ENCODE measurements at regions not wholly inside any gene's neighbourhood (a gene's known extent, or its start where the extent isn't known, plus 50 kb on each side); places are given as distances from the start of the nearest gene placed in this dataset.

DNA sequence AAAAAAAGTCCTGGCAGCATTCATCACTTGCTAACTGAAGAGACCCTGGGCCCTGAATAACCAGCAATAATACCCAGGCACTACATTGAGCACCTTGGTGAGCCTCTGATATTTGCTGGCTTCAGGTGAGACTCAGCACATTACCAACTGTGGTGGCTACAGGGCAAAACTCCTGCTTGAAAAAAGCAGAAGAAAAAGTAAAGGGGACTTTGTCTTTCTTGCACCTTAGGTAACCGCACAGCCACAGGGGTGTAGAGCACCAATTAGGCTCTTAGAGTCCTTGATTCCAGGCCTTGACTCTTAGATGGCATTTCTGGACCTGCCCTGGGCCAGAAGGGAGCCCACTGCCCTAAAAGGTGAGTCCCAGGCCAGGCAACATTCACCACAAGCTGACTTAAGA, 269.5 kb downstream of the AUH start:
- no peak overlapping the region for H3K27ac Mint-ChIP-seq
- Histone ChIP-seq H3K4me1 (ENCODE audit: control insufficient read depth in 1 of 2, extremely low read depth in 1 of 2, insufficient read depth in 2 of 2, low read length in 2 of 2) (no peaks in the 10 kb centered on the region), H3K9me3 (no peaks in the 10 kb centered on the region), H3K27ac (ENCODE audit: low read length) (no peak overlapping the region), H3K36me3 (ENCODE audit: control insufficient read depth in 2 of 2, extremely low read depth in 1 of 2, insufficient read depth in 1 of 2, low read length in 1 of 2) (no peaks in the 10 kb centered on the region), H3K4me3 (ENCODE audit: control insufficient read depth in 1 of 2, extremely low read depth in 1 of 2, low read length in 1 of 2) (no peak overlapping the region), H3K27me3 (replicated peaks in 1 of 2; ENCODE audit: control insufficient read depth in 2 of 2, extremely low read depth in 1 of 2, insufficient read depth in 2 of 2, low read length in 1 of 2) (no peaks in the 10 kb centered on the region)
- DNase-seq (no peak), ATAC-seq (replicated peaks in 1 of 4) (no peak)
- ChIA-PET CTCF (no interaction called here), POLR2A (no interaction called here)
- H3K36me3 Mint-ChIP-seq: peaks cover 9% of the 10 kb centered on the region
- WGBS (ENCODE audit: insufficient coverage): 100% methylated on average over 1 of the region's 1 CpG
- H3K27me3 Mint-ChIP-seq: peaks cover 0 to 6% of the 10 kb centered on the region in 2 donors
- peaks cover 5 to 15% (median 10%) of the 10 kb centered on the region in 3 donors for H3K9me3 Mint-ChIP-seq
- no peak overlapping the region for H3K4me3 Mint-ChIP-seq
- no peaks in the 10 kb centered on the region for H3K4me1 Mint-ChIP-seq

DNA sequence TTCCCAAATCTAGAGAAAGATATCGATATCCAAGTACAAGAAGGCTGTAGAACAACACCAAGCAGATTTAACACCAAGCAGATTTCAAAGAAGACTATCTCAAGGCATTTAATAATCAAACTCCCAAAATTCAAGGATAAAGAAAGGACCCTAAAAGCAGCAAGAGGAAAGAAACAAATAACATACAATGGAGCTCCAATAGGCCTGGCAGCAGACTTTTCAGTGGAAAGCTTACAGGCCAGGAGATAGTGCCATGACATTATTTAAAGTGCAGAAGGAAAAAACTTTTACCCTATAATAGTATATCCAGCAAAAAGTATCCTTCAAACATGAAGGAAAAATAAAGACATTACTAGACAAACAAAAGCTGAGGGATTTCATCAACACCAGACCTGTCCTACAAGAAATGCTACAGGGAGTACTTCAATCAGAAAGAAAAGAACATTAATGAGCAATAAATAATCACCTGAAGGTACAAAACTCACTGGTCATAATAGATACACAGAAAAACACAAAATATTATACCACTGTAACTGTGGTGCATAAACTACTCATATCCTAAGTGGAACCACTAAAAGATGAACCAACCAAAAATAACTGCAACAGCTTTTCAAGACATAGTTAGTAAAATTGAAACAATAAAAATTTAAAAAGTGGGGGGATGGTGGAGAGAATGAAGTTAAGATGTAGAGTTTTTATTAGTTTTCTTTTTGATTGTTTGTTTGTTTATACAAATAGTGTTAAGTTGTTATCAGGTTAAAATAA, 267.2 kb downstream of the AUH start:
- CTCF ChIA-PET: interaction anchor here in 1 of 2 donors (1.2 kb wide), 1 partner anchor 16 kb away, joined by 5 read pairs; no protein-coding TSS in a partner anchor
- no peaks in the 10 kb centered on the region for H3K27me3 Mint-ChIP-seq

DNA sequence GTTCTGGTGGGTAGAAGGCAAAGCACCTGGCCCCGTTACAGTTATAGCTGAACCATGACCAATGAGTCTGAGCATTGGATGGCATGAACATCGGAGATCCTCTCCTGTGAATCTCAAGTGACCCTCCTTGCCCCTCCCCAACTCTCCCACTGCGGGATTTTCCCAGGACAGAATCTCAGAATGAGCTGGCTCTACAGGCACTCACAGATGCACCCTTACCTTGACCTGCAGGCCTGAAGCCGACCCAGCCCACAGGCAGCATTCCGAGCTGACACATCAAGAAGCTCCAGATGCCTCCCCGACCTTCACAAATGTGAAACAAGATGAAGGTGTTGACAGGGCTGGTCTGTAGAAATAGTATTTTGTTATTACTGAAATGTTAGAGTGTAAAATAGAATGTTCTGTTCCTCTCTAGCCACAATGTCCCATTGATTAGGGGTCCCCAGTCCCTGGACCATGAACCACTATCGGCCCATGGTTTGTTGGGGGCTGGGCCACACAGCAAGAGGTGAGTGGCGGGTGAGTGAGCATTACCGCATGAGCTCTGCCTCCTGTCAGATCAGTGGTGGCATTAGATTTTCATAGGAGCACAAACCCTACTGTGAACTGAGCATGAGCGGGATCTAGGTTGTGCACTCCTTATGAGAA, 263.4 kb downstream of the AUH start:
- Mint-ChIP-seq H3K27ac (no peak overlapping the region), H3K4me3 (no peak overlapping the region), H3K27me3 (peaks cover 0 to 2% of the 10 kb centered on the region in 2 donors), H3K9me3 (peaks cover 5 to 15% (median 10%) of the 10 kb centered on the region in 3 donors), H3K4me1 (peaks cover 34 to 38% (median 37%) of the 10 kb centered on the region in 3 donors), H3K36me3 (peaks cover 9% of the 10 kb centered on the region)
- Histone ChIP-seq H3K9me3 (no peaks in the 10 kb centered on the region), H3K36me3 (ENCODE audit: control insufficient read depth in 2 of 2, extremely low read depth in 1 of 2, insufficient read depth in 1 of 2, low read length in 1 of 2) (no peaks in the 10 kb centered on the region), H3K4me3 (ENCODE audit: control insufficient read depth in 1 of 2, extremely low read depth in 1 of 2, low read length in 1 of 2) (no peak overlapping the region), H3K4me1 (ENCODE audit: control insufficient read depth in 1 of 2, extremely low read depth in 1 of 2, insufficient read depth in 2 of 2, low read length in 2 of 2) (peaks cover 18 to 35% of the 10 kb centered on the region in 2 experiments), H3K27me3 (replicated peaks in 1 of 2; ENCODE audit: control insufficient read depth in 2 of 2, extremely low read depth in 1 of 2, insufficient read depth in 2 of 2, low read length in 1 of 2) (peaks cover 0 to 4% of the 10 kb centered on the region in 2 experiments), H3K27ac (ENCODE audit: low read length) (no peak overlapping the region)
- ATAC-seq (replicated peaks in 1 of 4) (no peak), DNase-seq (no peak)
- WGBS (ENCODE audit: insufficient coverage): 100% methylated on average over 3 of the region's 10 CpGs
- POLR2A ChIA-PET: no interaction called here
- CTCF ChIA-PET: no interaction called here

More for the DNA sequence above, 267.2 kb downstream of the AUH start:
- DNase-seq (no peak), ATAC-seq (replicated peaks in 1 of 4) (no peak)
- Histone ChIP-seq H3K4me3 (ENCODE audit: control insufficient read depth in 1 of 2, extremely low read depth in 1 of 2, low read length in 1 of 2) (no peak overlapping the region), H3K36me3 (ENCODE audit: control insufficient read depth in 2 of 2, extremely low read depth in 1 of 2, insufficient read depth in 1 of 2, low read length in 1 of 2) (no peaks in the 10 kb centered on the region), H3K9me3 (no peaks in the 10 kb centered on the region), H3K27ac (ENCODE audit: low read length) (no peak overlapping the region), H3K4me1 (ENCODE audit: control insufficient read depth in 1 of 2, extremely low read depth in 1 of 2, insufficient read depth in 2 of 2, low read length in 2 of 2) (peaks cover 0 to 4% of the 10 kb centered on the region in 2 experiments), H3K27me3 (replicated peaks in 1 of 2; ENCODE audit: control insufficient read depth in 2 of 2, extremely low read depth in 1 of 2, insufficient read depth in 2 of 2, low read length in 1 of 2) (peaks cover 0 to 4% of the 10 kb centered on the region in 2 experiments)
- H3K36me3 Mint-ChIP-seq: peaks cover 9% of the 10 kb centered on the region
- H3K4me1 Mint-ChIP-seq: peaks cover 2 to 4% (median 3%) of the 10 kb centered on the region in 3 donors
- peaks cover 5 to 15% (median 10%) of the 10 kb centered on the region in 3 donors for H3K9me3 Mint-ChIP-seq
- POLR2A ChIA-PET: no interaction called here
- no peak overlapping the region for H3K27ac Mint-ChIP-seq
- H3K4me3 Mint-ChIP-seq: no peak overlapping the region
- WGBS (ENCODE audit: insufficient coverage): no CpG with 5 or more reads among the region's 1 CpG

GRCh38 chr9:91099436-91099835, 262.3 kb downstream of the AUH start:
- ChIA-PET CTCF (interaction anchor here in 1 of 2 donors (1.0 to 1.9 kb wide), 3 partner anchors 10 to 137 kb away, joined by 3 to 4 read pairs (median 4); no protein-coding TSS in a partner anchor), POLR2A (interaction anchor here in 1 of 2 donors (0.6 kb wide), 1 partner anchor 1715 kb away, joined by 3 read pairs; no protein-coding TSS in a partner anchor)
- Mint-ChIP-seq H3K36me3 (peaks cover 4% of the 10 kb centered on the region), H3K4me1 (peaks cover 34 to 38% (median 37%) of the 10 kb centered on the region in 3 donors), H3K27ac (peak overlapping the region in 1 of 2 donors; percentile 44), H3K27me3 (peaks cover 0 to 2% of the 10 kb centered on the region in 2 donors), H3K9me3 (peaks cover 0 to 3% (median 3%) of the 10 kb centered on the region in 3 donors), H3K4me3 (peak overlapping the region in 1 of 3 donors; percentile 46)
- DNase-seq: no peak
- peaks cover 18 to 35% of the 10 kb centered on the region in 2 experiments for H3K4me1 ChIP-seq (ENCODE audit: control insufficient read depth in 1 of 2, extremely low read depth in 1 of 2, insufficient read depth in 2 of 2, low read length in 2 of 2)
- H3K9me3 ChIP-seq: no peaks in the 10 kb centered on the region
- 89% methylated on average over 3 of the region's 4 CpGs for WGBS (ENCODE audit: insufficient coverage)
- no peaks in the 10 kb centered on the region for H3K36me3 ChIP-seq (ENCODE audit: control insufficient read depth in 2 of 2, extremely low read depth in 1 of 2, insufficient read depth in 1 of 2, low read length in 1 of 2)
- H3K27me3 ChIP-seq (replicated peaks in 1 of 2; ENCODE audit: control insufficient read depth in 2 of 2, extremely low read depth in 1 of 2, insufficient read depth in 2 of 2, low read length in 1 of 2): peaks cover 0 to 4% of the 10 kb centered on the region in 2 experiments
- no peak overlapping the region for H3K4me3 ChIP-seq (ENCODE audit: control insufficient read depth in 1 of 2, extremely low read depth in 1 of 2, low read length in 1 of 2)
- no peak overlapping the region for H3K27ac ChIP-seq (ENCODE audit: low read length)
- ATAC-seq (replicated peaks in 1 of 4): no peak

DNA sequence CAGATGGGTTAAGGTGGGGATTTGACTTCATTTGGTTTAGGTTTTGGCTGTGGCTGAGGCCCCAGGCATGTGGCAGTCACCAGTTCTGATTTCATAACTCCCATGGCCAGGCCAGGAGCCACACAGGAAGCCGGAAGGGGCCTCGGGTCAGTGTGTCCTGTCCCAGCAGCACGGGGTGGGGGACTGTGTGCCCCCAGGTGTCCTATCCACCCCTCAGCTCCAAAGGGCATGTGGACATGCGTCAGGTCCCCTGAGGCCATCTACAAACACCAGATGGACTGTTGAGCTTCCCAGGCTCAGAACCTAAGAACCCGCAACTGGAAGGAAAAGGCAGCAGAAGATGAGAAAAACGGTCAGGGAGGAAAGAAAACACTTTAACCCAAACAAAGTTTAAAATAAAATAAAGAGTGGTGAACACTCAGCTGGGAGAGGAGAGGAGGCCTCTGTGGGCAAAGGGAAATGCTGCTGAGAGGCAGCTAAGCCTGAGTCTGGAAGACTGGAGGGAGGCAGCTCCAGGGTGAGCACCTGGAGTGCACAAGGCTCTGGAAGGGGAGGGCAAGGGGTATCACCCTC, 260.8 kb downstream of the AUH start:
- H3K36me3 ChIP-seq (ENCODE audit: control insufficient read depth in 2 of 2, extremely low read depth in 1 of 2, insufficient read depth in 1 of 2, low read length in 1 of 2): no peaks in the 10 kb centered on the region
- peak overlapping the region in 1 of 2 donors; percentile 26 for H3K4me3 ChIP-seq (ENCODE audit: control insufficient read depth in 1 of 2, extremely low read depth in 1 of 2, low read length in 1 of 2)
- ATAC-seq (replicated peaks in 1 of 4) (no peak), DNase-seq (no peak)
- H3K4me1 Mint-ChIP-seq: peaks cover 34 to 38% (median 37%) of the 10 kb centered on the region in 3 donors
- 92% methylated on average over 2 of the region's 6 CpGs for WGBS (ENCODE audit: insufficient coverage)
- H3K27me3 Mint-ChIP-seq: peaks cover 0 to 2% of the 10 kb centered on the region in 2 donors
- peak overlapping the region in 1 of 2 donors; percentile 69 for H3K27ac Mint-ChIP-seq
- ChIA-PET CTCF (interaction anchor here in 1 of 2 donors (0.8 to 1.9 kb wide), 4 partner anchors 11 to 151 kb away, joined by 3 to 4 read pairs (median 4); no protein-coding TSS in a partner anchor), POLR2A (interaction anchor here in 1 of 2 donors (0.6 to 0.8 kb wide), 2 partner anchors 50 to 1404 kb away, joined by 3 read pairs; no protein-coding TSS in a partner anchor)
- H3K36me3 Mint-ChIP-seq: no peaks in the 10 kb centered on the region
- no peaks in the 10 kb centered on the region for H3K9me3 ChIP-seq
- H3K4me3 Mint-ChIP-seq: peak overlapping the region in 1 of 3 donors; percentile 46
- no peaks in the 10 kb centered on the region for H3K9me3 Mint-ChIP-seq
- H3K4me1 ChIP-seq (ENCODE audit: control insufficient read depth in 1 of 2, extremely low read depth in 1 of 2, insufficient read depth in 2 of 2, low read length in 2 of 2): peaks cover 18 to 35% of the 10 kb centered on the region in 2 experiments
- no peak overlapping the region for H3K27ac ChIP-seq (ENCODE audit: low read length)
- peaks cover 0 to 9% of the 10 kb centered on the region in 2 experiments for H3K27me3 ChIP-seq (replicated peaks in 1 of 2; ENCODE audit: control insufficient read depth in 2 of 2, extremely low read depth in 1 of 2, insufficient read depth in 2 of 2, low read length in 1 of 2)
